Large intestine (tissue), 3 donors: ENCODE measurements at regions not wholly inside any gene's neighbourhood (a gene's known extent, or its start where the extent isn't known, plus 50 kb on each side); places are given as distances from the start of the nearest gene placed in this dataset.

Experiments
- DNase-seq, 2 donors: peaks; one replicate each; pipeline versions ENCODE4 v3.0.0 to v3.0.0-alpha.2; 2013
- H3K27ac ChIP-seq: one replicate; pipeline ENCODE4 v1.5.1; 2013; ENCODE audit warnings: low read length
- H3K27me3 ChIP-seq: 2 replicates; pipeline ENCODE4 v1.6.1; 2013; ENCODE audit warnings: low read length; ENCODE audit not compliant: control insufficient read depth, insufficient read depth
- H3K36me3 ChIP-seq: 2 replicates; pipeline ENCODE4 v1.6.1; 2013; ENCODE audit warnings: low read length; ENCODE audit not compliant: control insufficient read depth, insufficient read depth
- H3K4me1 ChIP-seq: one replicate; pipeline ENCODE4 v1.6.1; 2013; ENCODE audit warnings: low read length; ENCODE audit not compliant: control insufficient read depth, insufficient read depth
- H3K4me3 ChIP-seq: one replicate; pipeline ENCODE4 v1.5.1; 2013; ENCODE audit warnings: low read length
- H3K9me3 ChIP-seq: one replicate; pipeline ENCODE4 v1.6.1; 2013; ENCODE audit warnings: mild to moderate bottlenecking, low read depth, low read length, moderate library complexity; ENCODE audit not compliant: control insufficient read depth
- WGBS: methylation state at CpG from one replicate; pipeline ENCODE4 v1.1.5; 2013; ENCODE audit warnings: low lambda C conversion rate; ENCODE audit not compliant: insufficient coverage; 5-methylcytosine and 5-hydroxymethylcytosine counted together

DNA sequence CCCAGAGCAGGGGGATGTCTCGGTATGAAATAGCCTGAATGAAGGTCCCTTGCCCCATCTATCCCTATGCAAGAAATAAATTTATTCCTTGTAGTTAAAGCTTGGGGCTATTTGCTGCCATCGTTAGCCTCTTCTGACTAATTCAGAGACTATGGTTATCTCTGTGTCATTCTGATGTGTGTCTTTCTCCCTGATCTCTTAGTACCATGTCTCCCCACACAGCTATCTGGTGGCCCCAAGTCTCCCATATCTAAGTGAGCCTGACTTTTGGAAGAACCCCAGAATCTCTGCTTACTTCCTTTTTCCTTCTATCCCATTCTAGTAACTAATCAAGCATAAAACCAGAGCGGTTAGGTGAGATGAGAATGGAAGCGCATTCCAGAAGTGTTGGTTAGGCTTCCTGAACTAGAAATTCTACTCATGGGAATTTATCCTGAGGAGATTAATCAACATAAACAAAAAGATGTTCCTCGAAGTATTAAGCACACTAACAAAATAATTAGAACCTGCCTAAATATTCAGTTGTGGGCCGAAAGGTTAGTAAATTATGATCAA is 71.4 kb upstream of the BMAL1 start:
- H3K36me3 ChIP-seq = no peaks in the 10 kb centered on the region
- H3K4me1 ChIP-seq = peaks cover 15% of the 10 kb centered on the region
- H3K27me3 ChIP-seq = peaks cover 2% of the 10 kb centered on the region
- H3K4me3 ChIP-seq = no peak overlapping the region
- no peak overlapping the region for H3K27ac ChIP-seq
- H3K9me3 ChIP-seq = no peaks in the 10 kb centered on the region
- no peak for DNase-seq
- 86% methylated on average over 2 of the region's 6 CpGs for WGBS

DNA sequence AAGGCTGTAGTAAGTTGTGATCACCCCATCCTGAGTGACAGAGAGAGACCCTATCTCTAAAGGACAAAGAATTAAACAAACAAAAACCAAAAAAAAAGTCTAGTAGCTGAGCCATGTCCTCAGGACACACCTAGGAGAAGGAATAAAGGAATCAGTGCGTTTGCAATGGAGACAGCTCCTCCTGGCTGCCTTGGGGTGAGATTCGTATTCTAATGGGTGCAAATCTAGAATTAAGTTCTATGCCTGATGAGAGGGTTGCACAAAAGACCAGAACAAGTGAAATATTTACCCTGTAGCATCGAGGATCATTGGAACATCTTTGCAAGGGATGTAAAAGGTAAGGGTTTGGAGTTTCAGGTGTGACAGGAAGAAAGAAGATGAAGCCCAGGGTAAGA is 70.3 kb upstream of the BMAL1 start:
- peak overlapping the region; percentile 23 for H3K4me3 ChIP-seq
- WGBS = 0% methylated on average over 1 of the region's 3 CpGs
- peaks cover 15% of the 10 kb centered on the region for H3K4me1 ChIP-seq
- H3K9me3 ChIP-seq = no peaks in the 10 kb centered on the region
- H3K27me3 ChIP-seq = peaks cover 2% of the 10 kb centered on the region
- H3K36me3 ChIP-seq = no peaks in the 10 kb centered on the region
- no peak for DNase-seq
- H3K27ac ChIP-seq = peak overlapping the region; percentile 71

DNA sequence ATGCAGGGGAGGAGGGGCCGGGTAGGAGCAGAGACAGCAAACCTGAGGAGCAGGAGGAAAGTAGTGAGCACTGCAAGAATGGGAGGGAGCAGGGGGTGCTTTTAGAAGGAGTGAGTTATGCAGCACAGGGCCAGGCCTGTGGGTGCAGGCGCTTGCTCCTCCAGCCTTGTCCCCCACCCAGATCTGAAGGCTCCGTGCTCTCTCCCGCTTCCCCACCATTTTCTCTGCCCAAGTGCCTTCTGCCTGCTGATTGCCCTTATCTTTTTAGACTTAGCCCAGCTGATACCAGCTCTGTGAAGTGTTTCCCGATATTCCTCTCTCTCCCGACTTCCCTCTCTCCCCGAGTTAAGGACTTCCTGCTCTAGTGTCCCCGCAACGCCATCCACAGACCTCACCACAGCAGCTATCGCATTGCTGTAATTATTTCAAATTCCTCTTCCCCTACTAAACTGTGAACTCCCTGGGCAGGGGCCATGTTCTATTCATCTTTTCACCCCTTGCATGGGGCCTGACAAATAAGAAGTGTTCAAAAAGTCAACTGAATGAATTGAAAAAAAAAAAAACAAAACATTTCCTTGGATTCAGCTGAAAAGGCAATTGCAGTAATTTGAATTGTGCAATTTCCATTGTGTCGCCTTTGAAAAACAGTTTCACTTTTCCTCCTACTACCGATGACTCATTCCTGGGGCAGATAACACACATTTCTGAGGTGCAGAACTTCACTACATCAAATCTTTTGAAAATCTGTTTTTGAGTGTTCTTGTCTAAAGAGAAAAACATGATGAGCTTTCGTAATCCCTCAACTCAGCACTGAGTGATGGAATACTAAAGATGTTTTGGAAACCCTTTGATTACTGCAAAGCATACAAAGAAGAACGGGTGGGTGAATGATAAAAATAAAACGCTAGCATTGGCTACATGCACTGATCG is 69.7 kb upstream of the BMAL1 start:
- Histone ChIP-seq H3K27me3 (peaks cover 2% of the 10 kb centered on the region), H3K36me3 (no peaks in the 10 kb centered on the region), H3K4me1 (peaks cover 15% of the 10 kb centered on the region), H3K27ac (peak overlapping the region; percentile 71), H3K4me3 (peak overlapping the region; percentile 23), H3K9me3 (no peaks in the 10 kb centered on the region)
- WGBS = 10% methylated on average over 6 of the region's 16 CpGs
- DNase-seq = peak; percentile 70 to 91

DNA sequence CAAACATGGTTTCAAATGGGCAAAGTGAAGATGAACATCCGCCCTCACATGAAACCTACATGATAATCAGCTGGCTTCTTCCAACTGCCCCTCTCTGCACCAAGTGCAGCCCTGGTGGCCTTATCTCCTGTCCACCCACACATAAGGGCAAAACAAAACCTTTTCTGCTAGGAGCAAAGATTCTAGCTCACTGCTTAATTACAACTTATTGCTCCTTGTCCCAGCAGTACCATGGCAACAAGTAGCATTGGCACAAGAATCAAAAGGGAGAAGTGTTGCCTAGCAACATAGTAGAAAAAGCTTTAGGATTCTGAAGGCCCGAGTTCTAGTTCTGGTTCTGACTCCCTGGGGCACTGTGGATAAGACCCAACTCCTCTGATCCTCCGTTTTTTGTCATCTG is 68.7 kb upstream of the BMAL1 start:
- peak in 1 of 2 donors; percentile 18 for DNase-seq
- peaks cover 2% of the 10 kb centered on the region for H3K27me3 ChIP-seq
- H3K27ac ChIP-seq = no peak overlapping the region
- WGBS = no CpG with 5 or more reads among the region's 3 CpGs
- H3K4me3 ChIP-seq = no peak overlapping the region
- no peaks in the 10 kb centered on the region for H3K36me3 ChIP-seq
- no peaks in the 10 kb centered on the region for H3K9me3 ChIP-seq
- H3K4me1 ChIP-seq = peaks cover 15% of the 10 kb centered on the region

DNA sequence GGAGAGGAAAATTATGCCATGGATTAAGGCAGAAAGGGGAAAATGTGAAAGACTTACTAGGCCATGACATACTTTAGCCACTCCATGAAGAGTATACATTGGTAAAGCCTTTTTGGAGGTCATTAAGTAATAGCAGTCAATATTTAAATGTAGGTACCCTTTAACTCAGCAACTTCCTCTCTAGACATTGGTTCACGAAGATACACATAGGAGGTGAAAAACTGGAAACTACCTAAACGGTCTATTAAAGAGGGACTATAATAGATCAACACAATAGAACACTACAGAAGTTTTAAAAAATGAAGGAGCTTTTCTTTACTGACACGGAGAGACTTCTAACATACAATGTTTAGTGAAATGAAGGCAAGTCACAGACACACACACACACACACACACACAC is 68.2 kb upstream of the BMAL1 start:
- WGBS = 50% methylated on average over 1 of the region's 3 CpGs
- Histone ChIP-seq H3K27me3 (peaks cover 2% of the 10 kb centered on the region), H3K4me1 (peaks cover 15% of the 10 kb centered on the region), H3K9me3 (no peaks in the 10 kb centered on the region), H3K27ac (no peak overlapping the region), H3K4me3 (no peak overlapping the region), H3K36me3 (no peaks in the 10 kb centered on the region)
- DNase-seq = no peak

DNA sequence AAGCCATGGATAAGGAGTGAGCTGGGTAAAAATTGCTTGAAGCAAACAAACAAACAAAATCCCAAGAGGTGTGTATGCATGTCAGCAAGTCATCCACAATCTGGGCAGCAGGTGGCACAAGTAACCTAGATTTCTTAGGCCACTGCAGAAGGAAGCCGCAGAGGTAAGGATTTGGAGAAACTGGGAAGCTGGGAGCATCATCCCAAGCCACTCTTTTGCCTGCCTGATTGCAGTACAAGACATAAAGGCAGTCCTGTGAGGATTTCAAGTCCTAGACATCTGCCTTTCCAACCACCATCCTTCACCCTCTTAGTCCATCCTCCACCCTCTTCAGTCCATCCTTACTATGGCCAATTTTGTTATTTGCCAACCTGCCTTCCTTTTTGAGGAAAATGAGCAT is 67.2 kb upstream of the BMAL1 start:
- H3K9me3 ChIP-seq = no peaks in the 10 kb centered on the region
- H3K36me3 ChIP-seq = no peaks in the 10 kb centered on the region
- no CpG with 5 or more reads among the region's 1 CpG for WGBS
- no peak overlapping the region for H3K4me3 ChIP-seq
- peaks cover 2% of the 10 kb centered on the region for H3K27me3 ChIP-seq
- no peak overlapping the region for H3K27ac ChIP-seq
- peaks cover 15% of the 10 kb centered on the region for H3K4me1 ChIP-seq
- DNase-seq = peak; percentile 45 to 49

DNA sequence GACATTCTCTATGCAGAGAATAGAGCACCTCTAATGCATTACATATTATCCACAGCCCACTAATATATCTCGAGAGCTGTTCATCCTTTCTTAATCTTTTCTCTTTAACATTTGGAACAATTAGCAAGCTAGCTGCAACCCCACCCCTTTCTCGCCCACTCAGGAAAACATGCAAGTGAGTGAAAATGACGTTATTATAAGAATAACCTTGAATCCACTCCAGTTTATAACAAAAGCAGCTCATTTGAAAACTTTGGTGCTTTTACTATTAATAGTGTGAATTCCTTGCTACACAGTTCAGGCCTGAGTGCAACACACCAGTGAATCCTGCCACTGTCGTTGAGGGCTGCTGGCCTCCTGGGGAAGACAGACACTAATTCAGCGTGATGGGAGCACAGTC is 63.3 kb upstream of the BMAL1 start:
- peaks cover 2% of the 10 kb centered on the region for H3K27me3 ChIP-seq
- H3K36me3 ChIP-seq = no peaks in the 10 kb centered on the region
- WGBS = 100% methylated on average over 1 of the region's 5 CpGs
- no peak overlapping the region for H3K27ac ChIP-seq
- no peak for DNase-seq
- H3K9me3 ChIP-seq = no peaks in the 10 kb centered on the region
- no peaks in the 10 kb centered on the region for H3K4me1 ChIP-seq
- no peak overlapping the region for H3K4me3 ChIP-seq

DNA sequence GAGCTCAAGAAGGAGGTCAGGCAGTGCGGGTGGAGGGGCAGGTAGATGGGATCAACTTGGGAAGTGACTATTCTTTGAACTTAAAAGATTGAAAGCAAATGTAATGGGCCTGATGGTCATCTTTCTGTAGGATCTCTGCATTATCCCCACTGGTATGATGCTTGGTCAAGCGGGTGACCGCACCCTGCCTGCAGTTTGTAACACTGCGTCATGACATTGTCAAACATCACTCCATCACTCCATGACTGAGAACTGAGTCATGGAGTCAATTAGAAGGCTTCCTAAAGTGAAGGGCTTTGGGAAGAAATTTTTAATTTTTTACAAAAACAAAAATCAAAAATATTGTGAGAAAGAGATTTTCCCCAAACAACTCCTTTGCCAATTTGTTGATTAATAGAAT is 62.4 kb upstream of the BMAL1 start:
- WGBS = no CpG with 5 or more reads among the region's 4 CpGs
- H3K4me3 ChIP-seq = no peak overlapping the region
- no peak for DNase-seq

DNA sequence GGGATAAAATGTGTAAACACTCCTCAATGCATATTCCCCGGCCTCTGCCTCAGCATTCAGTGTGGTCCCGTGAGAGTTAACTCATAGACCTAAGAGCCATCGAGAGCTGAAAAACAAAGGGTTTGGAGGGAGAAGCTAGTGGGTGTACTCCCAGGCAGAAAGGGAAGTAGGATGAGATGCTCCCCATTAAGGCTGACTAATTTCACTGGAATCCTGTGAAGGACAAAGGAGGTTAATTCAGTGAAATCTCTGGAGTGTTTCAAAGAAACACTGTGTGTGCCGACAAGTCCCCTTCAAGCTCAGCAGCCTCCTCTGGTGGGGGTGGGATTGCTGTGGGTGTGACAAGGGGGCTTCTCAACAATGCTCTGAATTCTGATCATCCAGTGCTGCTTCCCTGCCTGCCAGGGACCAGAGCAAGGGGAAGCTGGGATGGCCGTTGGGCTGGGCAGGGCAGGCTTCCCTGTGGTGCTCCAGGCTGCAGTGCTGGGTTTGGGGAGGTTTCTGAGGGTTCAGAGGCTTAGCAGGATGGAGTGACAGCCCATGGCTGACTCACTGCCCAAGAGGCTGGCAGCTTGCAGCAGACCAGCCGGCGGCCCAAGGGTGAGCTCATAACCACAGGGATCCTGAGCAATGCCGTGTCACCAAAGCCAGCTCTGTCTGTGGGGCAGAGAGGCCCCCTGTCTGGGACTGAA is 61.4 kb upstream of the BMAL1 start:
- Histone ChIP-seq H3K9me3 (no peaks in the 10 kb centered on the region), H3K27ac (no peak overlapping the region), H3K36me3 (no peaks in the 10 kb centered on the region), H3K27me3 (no peaks in the 10 kb centered on the region), H3K4me1 (no peaks in the 10 kb centered on the region), H3K4me3 (no peak overlapping the region)
- WGBS = no CpG with 5 or more reads among the region's 8 CpGs
- no peak for DNase-seq

More for the DNA sequence above, 62.4 kb upstream of the BMAL1 start:
- Histone ChIP-seq H3K36me3 (no peaks in the 10 kb centered on the region), H3K4me1 (no peaks in the 10 kb centered on the region), H3K27ac (no peak overlapping the region), H3K9me3 (no peaks in the 10 kb centered on the region), H3K27me3 (peaks cover 2% of the 10 kb centered on the region)

DNA sequence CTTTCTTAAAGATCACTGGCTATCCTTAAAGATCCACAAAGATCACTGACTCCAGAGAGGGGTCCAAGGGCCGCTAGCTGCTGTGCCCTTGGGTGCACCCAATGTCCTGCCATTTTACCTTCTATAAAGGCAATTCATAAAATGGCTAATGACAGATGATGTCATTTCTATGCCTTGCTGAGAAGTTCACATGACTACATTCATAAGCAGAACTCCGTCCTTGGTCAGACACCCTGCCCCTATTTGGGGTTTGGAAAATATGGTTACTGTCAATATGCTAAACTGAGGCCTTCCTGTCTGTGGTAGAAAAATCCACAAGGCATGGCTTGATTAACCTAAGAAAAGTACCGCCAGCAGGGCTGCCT is 60.9 kb upstream of the BMAL1 start:
- DNase-seq = no peak
- no CpG with 5 or more reads among the region's 3 CpGs for WGBS
- Histone ChIP-seq H3K27ac (no peak overlapping the region), H3K27me3 (no peaks in the 10 kb centered on the region), H3K4me3 (no peak overlapping the region), H3K36me3 (no peaks in the 10 kb centered on the region), H3K4me1 (no peaks in the 10 kb centered on the region), H3K9me3 (no peaks in the 10 kb centered on the region)
